H1 (cell line): ENCODE measurements at regions not wholly inside any gene's neighbourhood (a gene's known extent, or its start where the extent isn't known, plus 50 kb on each side); places are given as distances from the start of the nearest gene placed in this dataset.

Experiments
- CEBPB ChIP-seq: IDR thresholded peaks from 2 replicates; pipeline ENCODE4 v1.6.1; 2012; ENCODE audit warnings: low read depth, low read length
- CTCF ChIP-seq, 3 experiments: IDR thresholded peaks; 1 replicate in 2 of 3; 2 replicates in 1 of 3; pipeline versions ENCODE4 v1.5.1 to v1.6.1; 2011; ENCODE audit warnings: low read length in 3 of 3, mild to moderate bottlenecking in 3 of 3, inconsistent platforms in 2 of 3, low read depth in 1 of 3, moderate library complexity in 1 of 3; ENCODE audit not compliant: insufficient read depth in 1 of 3; ENCODE audit errors: control extremely low read depth in 1 of 3
- EP300 ChIP-seq, 2 experiments: IDR thresholded peaks; 1 replicate in 1 of 2; 2 replicates in 1 of 2; pipeline ENCODE4 v1.6.1; 2011 to 2012; ENCODE audit warnings: low read depth in 2 of 2, low read length in 2 of 2, mild to moderate bottlenecking in 2 of 2, borderline replicate concordance in 1 of 2, inconsistent platforms in 1 of 2, moderate library complexity in 1 of 2
- EZH2 ChIP-seq: fragments of 200-600 bp; sonication (generic); IDR thresholded peaks from 2 replicates; pipeline ENCODE4 v1.7.1; 2012; ENCODE audit warnings: low read depth, mild to moderate bottlenecking, moderate library complexity, low read length, inconsistent platforms; ENCODE audit not compliant: severe bottlenecking
- POLR2A ChIP-seq, 2 experiments: IDR thresholded peaks; 1 replicate in 1 of 2; 2 replicates in 1 of 2; pipeline ENCODE4 v1.6.1; 2011; ENCODE audit warnings: low read depth in 2 of 2, low read length in 2 of 2, mild to moderate bottlenecking in 2 of 2; ENCODE audit errors: control extremely low read depth in 1 of 2

GRCh38 chr16:5447734-5448133, 350.1 kb upstream of the EEF2KMT start:
- TF ChIP-seq CTCF (IDR thresholded peaks at IDR 0.05; ENCODE audit: control extremely low read depth in 1 of 3, insufficient read depth in 1 of 3, low read depth in 1 of 3, low read length in 3 of 3) (no peak), EZH2 (no peak), POLR2A (IDR thresholded peaks at IDR 0.05; ENCODE audit: control extremely low read depth in 1 of 2, low read depth in 2 of 2, low read length in 2 of 2) (no peak), CEBPB (no peak), EP300 (IDR thresholded peaks at IDR 0.05; ENCODE audit: borderline replicate concordance in 1 of 2, low read depth in 2 of 2, low read length in 2 of 2) (no peak)
